ENCODE measurements at regions not wholly inside any gene's neighbourhood (a gene's known extent, or its start where the extent isn't known, plus 50 kb on each side); places are given as distances from the start of the nearest gene placed in this dataset.

- Mint-ChIP-seq H3K36me3 (no peaks in the 10 kb centered on the region), H3K4me1 (no peaks in the 10 kb centered on the region), H3K9me3 (peaks cover 0 to 6% (median 2%) of the 10 kb centered on the region in 8 donors), H3K27me3 (no peaks in the 10 kb centered on the region), H3K4me3 (no peak overlapping the region), H3K27ac (no peak overlapping the region)
- ChIA-PET CTCF (ENCODE audit: partially characterized antibody) (no interaction called here), POLR2A (ENCODE audit: partially characterized antibody) (no interaction called here)
- H3K27me3 ChIP-seq (ENCODE audit: insufficient read depth, low read length): no peaks in the 10 kb centered on the region
- DNase-seq: no peak
- no peak overlapping the region for H3K27ac ChIP-seq (ENCODE audit: low read depth, low read length)
- H3K36me3 ChIP-seq (ENCODE audit: insufficient read depth, low read length): no peaks in the 10 kb centered on the region
- H3K9me3 ChIP-seq (ENCODE audit: control insufficient read depth in 1 of 2, low read length in 2 of 2): no peaks in the 10 kb centered on the region
- intact Hi-C loops (cut with micrococcal nuclease): no loop called here
- H3K4me3 ChIP-seq (ENCODE audit: low read length in 2 of 2): no peak overlapping the region
- H3K4me1 ChIP-seq (ENCODE audit: insufficient read depth, low read length): no peaks in the 10 kb centered on the region
These were observed 794.5 kb downstream of the EFNA5 start for GRCh38 chr5:106876298-106876622.

- Histone ChIP-seq H3K9me3 (ENCODE audit: control insufficient read depth in 1 of 2, low read length in 2 of 2) (no peaks in the 10 kb centered on the region), H3K27ac (ENCODE audit: low read depth, low read length) (no peak overlapping the region), H3K27me3 (ENCODE audit: insufficient read depth, low read length) (no peaks in the 10 kb centered on the region), H3K4me1 (ENCODE audit: insufficient read depth, low read length) (no peaks in the 10 kb centered on the region), H3K36me3 (ENCODE audit: insufficient read depth, low read length) (no peaks in the 10 kb centered on the region), H3K4me3 (ENCODE audit: low read length in 2 of 2) (no peak overlapping the region)
- intact Hi-C loops (cut with micrococcal nuclease): no loop called here
- CTCF ChIA-PET (ENCODE audit: partially characterized antibody): no interaction called here
- no peak for DNase-seq
- Mint-ChIP-seq H3K36me3 (no peaks in the 10 kb centered on the region), H3K27me3 (no peaks in the 10 kb centered on the region), H3K4me3 (no peak overlapping the region), H3K9me3 (peaks cover 0 to 6% (median 2%) of the 10 kb centered on the region in 8 donors), H3K4me1 (no peaks in the 10 kb centered on the region), H3K27ac (no peak overlapping the region)
- POLR2A ChIA-PET (ENCODE audit: partially characterized antibody): no interaction called here
These were observed 795.0 kb downstream of the EFNA5 start for GRCh38 chr5:106875591-106876297.

DNA sequence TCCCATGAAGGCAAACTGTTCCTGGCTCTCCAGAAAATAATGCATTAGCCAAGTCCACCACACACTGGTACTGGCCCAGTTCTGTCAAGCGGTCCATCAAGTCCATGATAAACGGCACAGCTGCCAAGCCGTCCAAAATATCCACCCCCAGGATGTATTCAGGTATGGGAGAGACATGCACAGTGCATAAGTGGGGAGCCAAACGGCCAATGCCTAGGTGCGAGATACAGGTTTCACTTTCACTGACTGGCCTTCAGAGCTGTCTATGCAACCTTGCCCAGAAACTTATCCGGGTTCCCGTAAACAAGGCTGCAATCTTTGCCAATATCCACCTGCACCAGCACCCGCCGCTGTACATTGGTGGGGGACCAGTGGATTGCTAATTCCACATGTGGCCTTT lies 795.8 kb downstream of the EFNA5 start:
- DNase-seq: no peak
- ChIA-PET POLR2A (ENCODE audit: partially characterized antibody) (no interaction called here), CTCF (ENCODE audit: partially characterized antibody) (no interaction called here)
- Mint-ChIP-seq H3K36me3 (no peaks in the 10 kb centered on the region), H3K4me3 (no peak overlapping the region), H3K27ac (no peak overlapping the region), H3K4me1 (no peaks in the 10 kb centered on the region), H3K9me3 (peaks cover 0 to 6% (median 2%) of the 10 kb centered on the region in 8 donors), H3K27me3 (no peaks in the 10 kb centered on the region)
- no peaks in the 10 kb centered on the region for H3K4me1 ChIP-seq (ENCODE audit: insufficient read depth, low read length)
- no peaks in the 10 kb centered on the region for H3K27me3 ChIP-seq (ENCODE audit: insufficient read depth, low read length)
- intact Hi-C loops (cut with micrococcal nuclease): no loop called here
- no peak overlapping the region for H3K27ac ChIP-seq (ENCODE audit: low read depth, low read length)
- no peak overlapping the region for H3K4me3 ChIP-seq (ENCODE audit: low read length in 2 of 2)
- no peaks in the 10 kb centered on the region for H3K9me3 ChIP-seq (ENCODE audit: control insufficient read depth in 1 of 2, low read length in 2 of 2)
- H3K36me3 ChIP-seq (ENCODE audit: insufficient read depth, low read length): no peaks in the 10 kb centered on the region

GRCh38 chr5:106874531-106874930 lies 796.2 kb downstream of the EFNA5 start:
- no peaks in the 10 kb centered on the region for H3K9me3 ChIP-seq (ENCODE audit: control insufficient read depth in 1 of 2, low read length in 2 of 2)
- Mint-ChIP-seq H3K4me3 (no peak overlapping the region), H3K9me3 (peaks cover 0 to 6% (median 2%) of the 10 kb centered on the region in 8 donors), H3K4me1 (no peaks in the 10 kb centered on the region), H3K27me3 (no peaks in the 10 kb centered on the region), H3K36me3 (no peaks in the 10 kb centered on the region), H3K27ac (no peak overlapping the region)
- ChIA-PET CTCF (ENCODE audit: partially characterized antibody) (no interaction called here), POLR2A (ENCODE audit: partially characterized antibody) (no interaction called here)
- H3K4me3 ChIP-seq (ENCODE audit: low read length in 2 of 2): no peak overlapping the region
- intact Hi-C loops (cut with micrococcal nuclease): no loop called here
- no peaks in the 10 kb centered on the region for H3K36me3 ChIP-seq (ENCODE audit: insufficient read depth, low read length)
- no peak overlapping the region for H3K27ac ChIP-seq (ENCODE audit: low read depth, low read length)
- H3K27me3 ChIP-seq (ENCODE audit: insufficient read depth, low read length): no peaks in the 10 kb centered on the region
- DNase-seq: no peak
- H3K4me1 ChIP-seq (ENCODE audit: insufficient read depth, low read length): no peaks in the 10 kb centered on the region

DNA sequence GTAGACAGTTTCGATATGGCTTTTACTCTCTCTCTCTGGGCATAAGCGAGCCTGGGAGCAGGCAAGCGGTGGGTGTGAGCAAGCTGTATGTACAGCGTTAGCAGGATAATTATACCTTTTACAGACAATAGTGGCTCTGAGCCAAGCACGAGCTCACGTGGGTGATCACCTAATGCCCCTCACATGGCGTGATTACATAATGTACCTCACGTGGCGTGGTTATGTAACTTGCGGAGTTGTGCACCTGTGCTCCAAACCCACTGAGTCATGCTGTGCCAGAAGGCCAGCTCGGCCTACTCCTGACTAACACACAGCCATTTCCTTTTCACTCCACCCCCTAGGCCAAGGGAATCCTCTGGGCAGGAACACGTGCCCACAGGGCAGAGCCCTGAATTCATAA lies 797.2 kb downstream of the EFNA5 start:
- intact Hi-C loops (cut with micrococcal nuclease): no loop called here
- H3K4me3 ChIP-seq (ENCODE audit: low read length in 2 of 2): no peak overlapping the region
- no peaks in the 10 kb centered on the region for H3K9me3 ChIP-seq (ENCODE audit: control insufficient read depth in 1 of 2, low read length in 2 of 2)
- Mint-ChIP-seq H3K4me3 (no peak overlapping the region), H3K27ac (no peak overlapping the region), H3K4me1 (no peaks in the 10 kb centered on the region), H3K36me3 (no peaks in the 10 kb centered on the region), H3K27me3 (no peaks in the 10 kb centered on the region), H3K9me3 (peaks cover 0 to 6% (median 2%) of the 10 kb centered on the region in 8 donors)
- DNase-seq: no peak
- H3K36me3 ChIP-seq (ENCODE audit: insufficient read depth, low read length): no peaks in the 10 kb centered on the region
- no peaks in the 10 kb centered on the region for H3K4me1 ChIP-seq (ENCODE audit: insufficient read depth, low read length)
- no peaks in the 10 kb centered on the region for H3K27me3 ChIP-seq (ENCODE audit: insufficient read depth, low read length)
- POLR2A ChIA-PET (ENCODE audit: partially characterized antibody): no interaction called here
- H3K27ac ChIP-seq (ENCODE audit: low read depth, low read length): no peak overlapping the region
- CTCF ChIA-PET (ENCODE audit: partially characterized antibody): interaction anchor here (1.3 kb wide), 1 partner anchor 15 kb away, joined by 3 read pairs; no protein-coding TSS in a partner anchor

- Mint-ChIP-seq H3K36me3 (no peaks in the 10 kb centered on the region), H3K4me3 (no peak overlapping the region), H3K27ac (no peak overlapping the region), H3K27me3 (no peaks in the 10 kb centered on the region), H3K9me3 (peaks cover 0 to 3% (median 0%) of the 10 kb centered on the region in 8 donors), H3K4me1 (no peaks in the 10 kb centered on the region)
- no peaks in the 10 kb centered on the region for H3K4me1 ChIP-seq (ENCODE audit: insufficient read depth, low read length)
- no peaks in the 10 kb centered on the region for H3K9me3 ChIP-seq (ENCODE audit: control insufficient read depth in 1 of 2, low read length in 2 of 2)
- ChIA-PET POLR2A (ENCODE audit: partially characterized antibody) (no interaction called here), CTCF (ENCODE audit: partially characterized antibody) (no interaction called here)
- H3K27ac ChIP-seq (ENCODE audit: low read depth, low read length): no peak overlapping the region
- H3K36me3 ChIP-seq (ENCODE audit: insufficient read depth, low read length): no peaks in the 10 kb centered on the region
- intact Hi-C loops (cut with micrococcal nuclease): no loop called here
- H3K4me3 ChIP-seq (ENCODE audit: low read length in 2 of 2): no peak overlapping the region
- H3K27me3 ChIP-seq (ENCODE audit: insufficient read depth, low read length): no peaks in the 10 kb centered on the region
- DNase-seq: no peak
These were observed 805.5 kb downstream of the EFNA5 start for GRCh38 chr5:106865279-106865678.

DNA sequence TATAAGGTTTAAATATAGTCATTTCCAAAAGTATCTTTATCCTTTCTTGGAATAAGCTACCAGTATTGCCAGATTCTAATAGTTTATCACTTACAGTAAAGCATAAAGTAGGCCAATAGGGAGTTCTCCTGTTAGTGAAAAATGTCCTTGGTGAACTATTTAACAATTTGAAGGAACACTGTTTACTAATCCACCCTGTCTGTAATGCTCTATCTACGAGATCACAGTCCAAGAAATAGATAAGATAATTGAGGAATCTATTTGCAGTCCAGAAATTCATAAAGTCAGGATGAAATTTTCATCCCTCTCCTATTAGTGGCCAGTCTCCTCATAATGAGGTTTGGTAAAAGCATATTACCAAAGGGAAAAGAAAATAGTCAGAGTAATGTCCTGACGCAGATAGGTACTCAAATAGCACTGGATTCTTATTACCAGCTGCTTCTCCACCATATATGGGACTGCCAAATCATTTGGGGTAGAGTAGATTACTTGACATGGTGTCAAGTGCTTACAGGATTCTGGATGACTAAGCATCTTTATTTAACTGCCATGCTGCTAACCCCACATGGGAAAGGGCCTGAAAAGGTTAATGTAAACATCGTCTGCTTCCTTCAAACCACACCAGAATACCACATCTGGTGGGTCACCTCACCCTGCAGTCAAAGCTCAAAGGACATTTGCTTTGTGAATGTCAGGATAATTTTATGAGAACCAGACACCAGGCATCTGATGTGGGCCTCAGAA lies 808.1 kb downstream of the EFNA5 start:
- no peak overlapping the region for H3K27ac Mint-ChIP-seq
- POLR2A ChIA-PET (ENCODE audit: partially characterized antibody): no interaction called here
- no peak overlapping the region for H3K4me3 Mint-ChIP-seq
- H3K4me1 Mint-ChIP-seq: no peaks in the 10 kb centered on the region
- Histone ChIP-seq H3K9me3 (ENCODE audit: control insufficient read depth in 1 of 2, low read length in 2 of 2) (no peaks in the 10 kb centered on the region), H3K4me1 (ENCODE audit: insufficient read depth, low read length) (no peaks in the 10 kb centered on the region), H3K27ac (ENCODE audit: low read depth, low read length) (no peak overlapping the region), H3K27me3 (ENCODE audit: insufficient read depth, low read length) (no peaks in the 10 kb centered on the region), H3K36me3 (ENCODE audit: insufficient read depth, low read length) (no peaks in the 10 kb centered on the region), H3K4me3 (ENCODE audit: low read length in 2 of 2) (no peak overlapping the region)
- intact Hi-C loops (cut with micrococcal nuclease): no loop called here
- no peak for DNase-seq
- CTCF ChIA-PET (ENCODE audit: partially characterized antibody): no interaction called here
- no peaks in the 10 kb centered on the region for H3K27me3 Mint-ChIP-seq
- no peaks in the 10 kb centered on the region for H3K36me3 Mint-ChIP-seq
- peaks cover 0 to 3% (median 0%) of the 10 kb centered on the region in 8 donors for H3K9me3 Mint-ChIP-seq
